Keratinocyte (primary cell): ENCODE measurements at regions not wholly inside any gene's neighbourhood (a gene's known extent, or its start where the extent isn't known, plus 50 kb on each side); places are given as distances from the start of the nearest gene placed in this dataset.

ENCODE experiments used
- DNase-seq: peaks from one replicate; pipeline ENCODE4 v3.0.0-alpha.2; 2011; ENCODE audit warnings: low read depth, missing footprints, low spot score
- FAIRE-seq: peaks from 2 replicates; lab custom pipeline; 2011; peaks lifted over from hg19 to GRCh38; lab: Jason Lieb, UNC
- H2AFZ ChIP-seq: 2 replicates; pipeline ENCODE4 v1.6.0; 2012; ENCODE audit warnings: low read length, control low read depth, inconsistent platforms; ENCODE audit not compliant: control insufficient read depth
- H3K27ac ChIP-seq: 2 replicates; pipeline ENCODE4 v1.5.1; 2011; ENCODE audit warnings: low read length; ENCODE audit not compliant: control insufficient read depth, insufficient read depth
- H3K27me3 ChIP-seq: 3 replicates; pipeline ENCODE4 v1.6.0; 2011; ENCODE audit warnings: low read length; ENCODE audit not compliant: control insufficient read depth, insufficient read depth; ENCODE audit errors: extremely low read depth
- H3K36me3 ChIP-seq, 2 experiments: 2 replicates in 1 of 2; 3 replicates in 1 of 2; pipeline ENCODE4 v1.5.1; 2011; ENCODE audit warnings: low read length in 2 of 2, mild to moderate bottlenecking in 1 of 2; ENCODE audit not compliant: control insufficient read depth in 2 of 2, insufficient read depth in 2 of 2; ENCODE audit errors: extremely low read depth in 1 of 2
- H3K4me1 ChIP-seq: 3 replicates; pipeline ENCODE4 v1.5.1; 2011; ENCODE audit warnings: low read length; ENCODE audit not compliant: control insufficient read depth, insufficient read depth; ENCODE audit errors: extremely low read depth
- H3K4me2 ChIP-seq: 3 replicates; pipeline ENCODE4 v1.6.0; 2011; ENCODE audit warnings: low read depth, low read length; ENCODE audit not compliant: control insufficient read depth, insufficient read depth; ENCODE audit errors: extremely low read depth
- H3K4me3 ChIP-seq, 3 experiments: fragments of 200-600 bp in 1 of 3; sonication (generic) in 1 of 3; 2 replicates in 2 of 3; 3 replicates in 1 of 3; pipeline ENCODE4 v1.5.1; 2011 to 2016; ENCODE audit warnings: low read length in 3 of 3, mild to moderate bottlenecking in 3 of 3, control low read depth in 2 of 3, inconsistent platforms in 1 of 3, low read depth in 1 of 3, mixed read lengths in 1 of 3, mixed run types in 1 of 3, moderate library complexity in 1 of 3; ENCODE audit not compliant: control insufficient read depth in 2 of 3, insufficient read depth in 2 of 3; ENCODE audit errors: extremely low read depth in 1 of 3
- H3K79me2 ChIP-seq: 2 replicates; pipeline ENCODE4 v1.6.0; 2012; ENCODE audit warnings: low read length; ENCODE audit not compliant: control insufficient read depth, insufficient read depth
- H3K9ac ChIP-seq: 3 replicates; pipeline ENCODE4 v1.6.0; 2011; ENCODE audit warnings: low read length; ENCODE audit not compliant: control insufficient read depth, insufficient read depth; ENCODE audit errors: extremely low read depth
- H3K9me1 ChIP-seq: 3 replicates; pipeline ENCODE4 v1.6.0; 2011; ENCODE audit warnings: low read length; ENCODE audit not compliant: control insufficient read depth, insufficient read depth; ENCODE audit errors: extremely low read depth
- H3K9me3 ChIP-seq: 2 replicates; pipeline ENCODE4 v1.5.1; 2012; ENCODE audit warnings: low read depth, low read length; ENCODE audit not compliant: control insufficient read depth
- H4K20me1 ChIP-seq: 3 replicates; pipeline ENCODE4 v1.6.0; 2011; ENCODE audit warnings: low read length; ENCODE audit not compliant: control insufficient read depth, insufficient read depth; ENCODE audit errors: extremely low read depth
- EZH2 ChIP-seq: IDR thresholded peaks from one replicate; pipeline ENCODE4 v1.6.1; 2012; ENCODE audit warnings: inconsistent platforms, mild to moderate bottlenecking, low read length, moderate library complexity
- dilution Hi-C: fragments of 300-500 bp; cut with MboI; formaldehyde crosslinking; loops from one replicate; pipeline ENCODE4 v1.7.0; 2020; ENCODE audit warnings: low sequenced_read_pairs; ENCODE audit not compliant: extremely low pct_ligation_motif_present
- TF ChIP-seq, protein P1 (sequence below), 3 experiments: IDR thresholded peaks in 1 of 3; conservative IDR thresholded peaks in 1 of 3; optimal IDR thresholded peaks in 1 of 3; 2 replicates in 2 of 3; 3 replicates in 1 of 3; pipeline versions ENCODE3 to v1.5.1; 2011; ENCODE audit warnings: low read length in 3 of 3, mild to moderate bottlenecking in 3 of 3, moderate library complexity in 2 of 3, control low read depth in 1 of 3, inconsistent platforms in 1 of 3; ENCODE audit not compliant: insufficient read depth in 2 of 3; ENCODE audit errors: extremely low read depth in 1 of 3

DNA sequence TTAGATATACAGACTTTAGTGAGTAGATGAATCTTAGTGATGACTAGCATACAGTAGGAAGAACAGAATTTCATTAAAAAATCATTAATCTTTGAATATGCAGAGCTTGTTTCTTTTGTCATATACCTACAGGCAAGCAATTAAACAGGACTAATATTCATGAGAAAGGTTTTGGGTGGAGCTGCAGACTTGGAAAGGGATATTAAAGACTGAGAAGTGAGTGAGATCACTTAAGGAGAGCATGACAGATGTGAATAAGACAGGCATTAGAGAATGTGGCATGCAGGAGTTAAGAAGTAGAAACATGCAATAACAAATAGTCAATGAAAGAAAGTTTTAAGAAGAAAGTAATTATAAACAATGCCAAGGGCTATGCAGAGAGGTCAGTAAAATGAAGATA lies 187.7 kb downstream of the TMTC3 start:
- Histone ChIP-seq H3K9me1 (no peaks in the 10 kb centered on the region), H3K27ac (no peak overlapping the region), H3K9me3 (no peaks in the 10 kb centered on the region), H3K79me2 (no peaks in the 10 kb centered on the region), H3K4me3 (no peak overlapping the region), H3K27me3 (no peaks in the 10 kb centered on the region), H3K4me1 (peaks cover 24% of the 10 kb centered on the region), H3K4me2 (no peak overlapping the region), H4K20me1 (no peaks in the 10 kb centered on the region), H3K9ac (no peak overlapping the region), H3K36me3 (no peaks in the 10 kb centered on the region), H2AFZ (no peak overlapping the region)
- FAIRE-seq (peak; percentile 9), DNase-seq (no peak)
- no peak for TF ChIP-seq EZH2
- TF ChIP-seq, protein P1, sequence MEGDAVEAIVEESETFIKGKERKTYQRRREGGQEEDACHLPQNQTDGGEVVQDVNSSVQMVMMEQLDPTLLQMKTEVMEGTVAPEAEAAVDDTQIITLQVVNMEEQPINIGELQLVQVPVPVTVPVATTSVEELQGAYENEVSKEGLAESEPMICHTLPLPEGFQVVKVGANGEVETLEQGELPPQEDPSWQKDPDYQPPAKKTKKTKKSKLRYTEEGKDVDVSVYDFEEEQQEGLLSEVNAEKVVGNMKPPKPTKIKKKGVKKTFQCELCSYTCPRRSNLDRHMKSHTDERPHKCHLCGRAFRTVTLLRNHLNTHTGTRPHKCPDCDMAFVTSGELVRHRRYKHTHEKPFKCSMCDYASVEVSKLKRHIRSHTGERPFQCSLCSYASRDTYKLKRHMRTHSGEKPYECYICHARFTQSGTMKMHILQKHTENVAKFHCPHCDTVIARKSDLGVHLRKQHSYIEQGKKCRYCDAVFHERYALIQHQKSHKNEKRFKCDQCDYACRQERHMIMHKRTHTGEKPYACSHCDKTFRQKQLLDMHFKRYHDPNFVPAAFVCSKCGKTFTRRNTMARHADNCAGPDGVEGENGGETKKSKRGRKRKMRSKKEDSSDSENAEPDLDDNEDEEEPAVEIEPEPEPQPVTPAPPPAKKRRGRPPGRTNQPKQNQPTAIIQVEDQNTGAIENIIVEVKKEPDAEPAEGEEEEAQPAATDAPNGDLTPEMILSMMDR (optimal IDR thresholded peaks at IDR 0.05 in 1 of 3, IDR thresholded peaks at IDR 0.05 in 1 of 3, conservative IDR thresholded peaks at IDR 0.05 in 1 of 3; ENCODE audit: extremely low read depth in 1 of 3, insufficient read depth in 2 of 3, low read length in 3 of 3) = no peak
- dilution Hi-C loops = no loop called here

DNA sequence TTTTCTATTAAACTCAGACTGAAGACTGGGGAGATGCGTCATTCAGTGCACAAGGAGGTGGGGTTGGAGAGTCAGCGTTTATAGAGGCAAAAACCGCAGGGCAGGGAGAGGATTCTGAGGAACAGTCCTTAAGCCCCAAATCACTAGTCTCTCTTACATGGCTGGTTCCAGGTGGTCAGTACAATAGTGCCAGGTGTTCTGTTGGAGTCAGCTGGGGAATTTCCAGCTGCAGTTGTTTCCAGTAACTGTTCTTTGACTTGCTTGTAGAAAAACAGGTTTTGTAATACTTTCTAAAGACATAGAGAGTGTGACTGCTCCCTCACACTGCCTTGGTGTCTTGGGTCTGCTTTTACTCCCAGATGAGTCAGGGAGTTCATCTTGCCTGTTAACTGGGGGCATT lies 192.2 kb downstream of the TMTC3 start:
- peak overlapping the region; percentile 47 for H3K27ac ChIP-seq
- H3K79me2 ChIP-seq = no peaks in the 10 kb centered on the region
- DNase-seq = peak; percentile 46
- H3K4me2 ChIP-seq = peak overlapping the region; percentile 19
- no peaks in the 10 kb centered on the region for H3K9me1 ChIP-seq
- no peaks in the 10 kb centered on the region for H3K36me3 ChIP-seq
- H4K20me1 ChIP-seq = no peaks in the 10 kb centered on the region
- no peaks in the 10 kb centered on the region for H3K27me3 ChIP-seq
- TF ChIP-seq, protein P1 (optimal IDR thresholded peaks at IDR 0.05 in 1 of 3, IDR thresholded peaks at IDR 0.05 in 1 of 3, conservative IDR thresholded peaks at IDR 0.05 in 1 of 3; ENCODE audit: extremely low read depth in 1 of 3, insufficient read depth in 2 of 3, low read length in 3 of 3) = no peak
- TF ChIP-seq EZH2 = no peak
- peak; percentile 84 for FAIRE-seq
- H2AFZ ChIP-seq = no peak overlapping the region
- no peaks in the 10 kb centered on the region for H3K9me3 ChIP-seq
- H3K9ac ChIP-seq = peak overlapping the region; percentile 10
- peaks cover 25% of the 10 kb centered on the region for H3K4me1 ChIP-seq
- H3K4me3 ChIP-seq = no peak overlapping the region
- dilution Hi-C loops = no loop called here
